ENCODE measurements at regions not wholly inside any gene's neighbourhood (a gene's known extent, or its start where the extent isn't known, plus 50 kb on each side); places are given as distances from the start of the nearest gene placed in this dataset.
"Not testable (repeated sequence)": the region's sequence is repeated elsewhere in the genome, so short reads cannot be mapped to it uniquely, and the experiment has no call there.

GRCh38 chr10:33027088-33027487 is 69.1 kb upstream of the ITGB1 start:
- H3K36me3 Mint-ChIP-seq, result peaks cover 1% of the 10 kb centered on the region
- H3K4me3 Mint-ChIP-seq, result peak overlapping the region in 3 of 4 donors; percentile 14 to 52 (median 50)
- H3K4me1 Mint-ChIP-seq, result peaks cover 26 to 42% (median 33%) of the 10 kb centered on the region in 3 donors
- H3K27me3 Mint-ChIP-seq, result no peaks in the 10 kb centered on the region
- no peaks in the 10 kb centered on the region for H3K9me3 Mint-ChIP-seq
- peak overlapping the region; percentile 6 to 80 (median 73) for H3K27ac Mint-ChIP-seq

GRCh38 chr10:33026422-33026821 is 68.4 kb upstream of the ITGB1 start:
- H3K4me3 Mint-ChIP-seq, result peak overlapping the region in 1 of 4 donors; percentile 9

DNA sequence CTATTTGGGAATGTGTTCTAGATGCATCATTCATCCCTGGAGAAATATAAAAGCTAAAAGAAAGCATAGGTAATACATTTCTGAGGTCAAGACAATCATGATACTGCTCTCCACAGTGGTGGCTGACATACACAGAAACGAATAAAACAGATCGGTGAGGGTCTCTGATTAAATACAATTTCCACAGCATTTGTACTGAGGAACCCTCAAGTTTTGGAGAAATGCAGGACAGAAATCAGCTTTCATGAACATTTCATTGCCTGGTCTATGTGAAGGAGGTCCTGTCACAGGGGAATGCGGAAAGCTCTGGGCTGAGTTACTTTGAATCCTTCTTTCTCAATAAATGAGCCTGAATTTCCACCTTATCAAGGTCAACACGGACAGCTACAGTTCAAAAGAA is 67.9 kb upstream of the ITGB1 start:
- Mint-ChIP-seq H3K4me1 (peaks cover 24 to 36% (median 31%) of the 10 kb centered on the region in 3 donors), H3K9me3 (no peaks in the 10 kb centered on the region), H3K36me3 (peaks cover 1% of the 10 kb centered on the region), H3K4me3 (peak overlapping the region in 2 of 4 donors; percentile 1 to 35), H3K27me3 (no peaks in the 10 kb centered on the region), H3K27ac (no peak overlapping the region)

More at GRCh38 chr10:33026422-33026821, 68.4 kb upstream of the ITGB1 start:
- Mint-ChIP-seq H3K27ac (peak overlapping the region; percentile 6 to 80 (median 73)), H3K4me1 (peaks cover 26 to 39% (median 31%) of the 10 kb centered on the region in 3 donors), H3K36me3 (peaks cover 1% of the 10 kb centered on the region), H3K9me3 (no peaks in the 10 kb centered on the region), H3K27me3 (no peaks in the 10 kb centered on the region)

DNA sequence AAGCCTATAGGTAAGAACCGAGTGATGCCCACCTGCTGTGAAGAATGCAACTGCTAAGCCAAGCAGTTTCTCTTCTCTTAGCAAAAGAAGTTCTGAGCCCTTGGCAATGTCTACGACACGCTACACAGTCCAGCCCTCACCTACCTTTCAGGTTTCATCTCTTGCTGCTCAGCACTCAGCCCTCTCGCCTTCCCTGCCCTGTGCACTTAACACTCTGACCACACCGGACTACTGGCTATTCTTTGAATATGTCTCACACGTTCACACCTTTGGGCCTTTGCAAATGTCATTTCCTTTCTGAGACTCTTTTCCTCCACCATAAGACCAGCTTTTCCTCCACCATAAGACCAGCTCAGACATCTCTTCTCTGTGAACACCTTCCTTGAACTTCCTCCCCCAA is 67.0 kb upstream of the ITGB1 start:
- H3K27ac Mint-ChIP-seq, result peak overlapping the region in 1 of 3 donors; percentile 41
- H3K9me3 Mint-ChIP-seq, result no peaks in the 10 kb centered on the region

GRCh38 chr10:33022691-33023090 is 64.7 kb upstream of the ITGB1 start:
- H3K27me3 Mint-ChIP-seq, result no peaks in the 10 kb centered on the region
- H3K9me3 Mint-ChIP-seq, result peaks cover 0 to 5% (median 0%) of the 10 kb centered on the region in 3 donors
- no peak overlapping the region for H3K4me3 Mint-ChIP-seq
- H3K27ac Mint-ChIP-seq, result no peak overlapping the region
- H3K4me1 Mint-ChIP-seq, result peaks cover 28 to 39% (median 32%) of the 10 kb centered on the region in 3 donors
- H3K36me3 Mint-ChIP-seq, result peaks cover 1% of the 10 kb centered on the region

More for the DNA sequence above, 67.0 kb upstream of the ITGB1 start:
- Mint-ChIP-seq H3K27me3 (no peaks in the 10 kb centered on the region), H3K4me1 (peaks cover 24 to 35% (median 31%) of the 10 kb centered on the region in 3 donors), H3K36me3 (peaks cover 1% of the 10 kb centered on the region), H3K4me3 (peak overlapping the region in 2 of 4 donors; percentile 0 to 35)

GRCh38 chr10:33022090-33022489 is 64.1 kb upstream of the ITGB1 start:
- peak overlapping the region in 1 of 3 donors; percentile 45 for H3K27ac Mint-ChIP-seq
- peaks cover 0 to 5% (median 0%) of the 10 kb centered on the region in 3 donors for H3K9me3 Mint-ChIP-seq
- peaks cover 1% of the 10 kb centered on the region for H3K36me3 Mint-ChIP-seq
- peaks cover 22 to 34% (median 26%) of the 10 kb centered on the region in 3 donors for H3K4me1 Mint-ChIP-seq
- no peak overlapping the region for H3K4me3 Mint-ChIP-seq
- no peaks in the 10 kb centered on the region for H3K27me3 Mint-ChIP-seq

- no peaks in the 10 kb centered on the region for H3K36me3 Mint-ChIP-seq
- H3K27ac Mint-ChIP-seq, result no peak overlapping the region
- H3K4me1 Mint-ChIP-seq, result peaks cover 10 to 12% (median 10%) of the 10 kb centered on the region in 3 donors
- peaks cover 2% of the 10 kb centered on the region for H3K27me3 Mint-ChIP-seq
- H3K4me3 Mint-ChIP-seq, result no peak overlapping the region
- peaks cover 0 to 13% (median 2%) of the 10 kb centered on the region in 3 donors for H3K9me3 Mint-ChIP-seq
Measured at GRCh38 chr10:33016988-33017387, 59.0 kb upstream of the ITGB1 start.

DNA sequence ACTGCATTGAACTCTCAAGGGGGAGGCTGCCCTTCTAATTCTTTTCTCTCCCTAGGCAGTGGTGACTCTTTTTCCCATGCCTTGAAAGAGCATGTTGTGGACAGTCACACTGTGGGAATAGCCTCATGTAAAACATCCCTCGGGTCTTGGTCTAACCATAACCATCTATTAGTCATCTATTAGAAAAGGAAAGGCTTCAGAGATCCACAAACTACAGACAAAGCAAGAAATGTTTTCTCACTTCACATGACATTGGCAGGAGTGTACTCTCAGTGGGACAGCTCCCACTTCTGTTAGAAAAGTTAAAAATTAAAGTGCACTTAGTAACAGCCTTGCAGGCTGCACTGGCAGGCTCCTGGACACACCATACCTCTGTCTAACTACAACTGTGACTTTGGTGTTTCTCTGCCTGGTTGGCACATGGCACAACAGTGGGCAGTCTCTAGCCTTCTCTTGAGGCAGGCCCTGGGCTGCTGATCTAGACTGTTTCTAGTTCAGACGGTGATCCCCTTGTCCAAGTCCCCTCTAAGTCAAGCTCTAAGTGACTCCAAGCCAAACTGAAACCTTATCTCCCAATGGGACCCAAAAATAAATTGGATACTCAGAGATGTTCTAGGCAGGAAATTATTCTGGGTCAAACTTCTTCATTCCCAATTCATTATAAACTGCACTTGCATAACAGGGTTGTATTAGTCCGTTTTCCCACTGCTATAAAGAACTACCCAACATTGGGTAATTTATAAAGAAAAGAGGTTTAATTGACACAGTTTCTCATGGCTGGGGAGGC is 57.9 kb upstream of the ITGB1 start:
- H3K4me1 Mint-ChIP-seq, result peaks cover 10 to 19% (median 14%) of the 10 kb centered on the region in 3 donors
- peaks cover 0 to 13% (median 2%) of the 10 kb centered on the region in 3 donors for H3K9me3 Mint-ChIP-seq
- peaks cover 2% of the 10 kb centered on the region for H3K27me3 Mint-ChIP-seq
- peak overlapping the region in 2 of 3 donors; percentile 64 to 71 for H3K27ac Mint-ChIP-seq
- H3K36me3 Mint-ChIP-seq, result no peaks in the 10 kb centered on the region
- peak overlapping the region in 1 of 4 donors; percentile 73 for H3K4me3 Mint-ChIP-seq

- peaks cover 27 to 41% (median 29%) of the 10 kb centered on the region in 3 donors for H3K4me1 Mint-ChIP-seq
- peaks cover 0 to 13% (median 2%) of the 10 kb centered on the region in 3 donors for H3K9me3 Mint-ChIP-seq
- H3K36me3 Mint-ChIP-seq, H3K27me3 Mint-ChIP-seq, H3K27ac Mint-ChIP-seq, H3K4me3 Mint-ChIP-seq: not testable (repeated sequence)
Measured at GRCh38 chr10:33013331-33013730, 55.3 kb upstream of the ITGB1 start.

- H3K27me3 Mint-ChIP-seq, result peaks cover 6% of the 10 kb centered on the region
- no peaks in the 10 kb centered on the region for H3K36me3 Mint-ChIP-seq
- peaks cover 21 to 39% (median 25%) of the 10 kb centered on the region in 3 donors for H3K4me1 Mint-ChIP-seq
- H3K9me3 Mint-ChIP-seq, result peaks cover 0 to 8% (median 2%) of the 10 kb centered on the region in 3 donors
- H3K27ac Mint-ChIP-seq, result peak overlapping the region in 1 of 3 donors; percentile 71
- no peak overlapping the region for H3K4me3 Mint-ChIP-seq
Measured at GRCh38 chr10:33012306-33012705, 54.3 kb upstream of the ITGB1 start.

GRCh38 chr10:33010132-33011037 is 52.4 kb upstream of the ITGB1 start:
- Mint-ChIP-seq H3K4me3 (peak overlapping the region in 3 of 4 donors; percentile 18 to 90 (median 83)), H3K27ac (peak overlapping the region; percentile 54 to 95 (median 91)), H3K36me3 (no peaks in the 10 kb centered on the region), H3K9me3 (no peaks in the 10 kb centered on the region), H3K4me1 (peaks cover 21 to 42% (median 25%) of the 10 kb centered on the region in 3 donors), H3K27me3 (peaks cover 4% of the 10 kb centered on the region)

- H3K36me3 Mint-ChIP-seq, result no peaks in the 10 kb centered on the region
- peaks cover 4% of the 10 kb centered on the region for H3K27me3 Mint-ChIP-seq
- H3K9me3 Mint-ChIP-seq, result no peaks in the 10 kb centered on the region
- peak overlapping the region in 3 of 4 donors; percentile 81 to 90 (median 83) for H3K4me3 Mint-ChIP-seq
- H3K4me1 Mint-ChIP-seq, result peaks cover 21 to 43% (median 27%) of the 10 kb centered on the region in 3 donors
- H3K27ac Mint-ChIP-seq, result peak overlapping the region; percentile 18 to 95 (median 54)
Measured at GRCh38 chr10:33009244-33010131, 51.5 kb upstream of the ITGB1 start.

DNA sequence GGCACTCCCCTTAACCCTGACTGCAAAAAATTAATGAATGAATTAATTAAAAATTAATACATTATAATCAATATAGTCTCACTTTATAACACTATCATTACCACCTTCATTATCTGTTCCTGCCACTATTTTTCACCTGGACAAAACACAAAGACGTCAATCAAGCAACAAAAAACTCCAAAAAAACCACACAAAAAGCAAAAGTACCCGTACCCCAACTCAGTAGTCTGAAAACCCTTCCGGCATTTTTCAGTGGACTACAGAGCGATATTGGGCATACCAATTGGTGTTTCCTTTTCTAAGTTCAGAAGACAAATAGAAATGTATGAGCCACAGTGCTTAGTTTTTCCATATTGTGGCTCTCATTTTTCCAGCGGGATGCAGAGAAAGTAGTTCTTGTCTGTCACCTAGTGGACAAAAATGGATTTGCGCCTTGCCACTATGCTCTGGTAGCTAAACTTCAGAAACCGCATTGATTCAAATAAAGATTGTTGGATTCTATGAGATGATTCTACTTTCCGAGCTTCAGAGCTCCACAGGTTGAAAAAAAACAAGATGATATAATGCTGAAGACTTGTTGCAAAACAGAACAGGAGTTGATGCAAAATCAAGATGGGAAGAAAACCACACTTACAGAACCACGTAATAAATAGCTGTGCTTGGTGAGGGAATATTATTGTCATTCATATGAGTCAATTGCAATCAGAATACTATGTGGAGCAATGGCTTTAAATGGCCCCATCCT is 50.6 kb upstream of the ITGB1 start:
- H3K36me3 Mint-ChIP-seq, result no peaks in the 10 kb centered on the region
- no peaks in the 10 kb centered on the region for H3K9me3 Mint-ChIP-seq
- peaks cover 21 to 45% (median 29%) of the 10 kb centered on the region in 3 donors for H3K4me1 Mint-ChIP-seq
- peak overlapping the region; percentile 18 to 69 (median 51) for H3K27ac Mint-ChIP-seq
- peak overlapping the region; percentile 55 to 81 (median 74) for H3K4me3 Mint-ChIP-seq
- peaks cover 4% of the 10 kb centered on the region for H3K27me3 Mint-ChIP-seq
